Stimulated activated CD8-positive, alpha-beta memory T cell treated with anti-CD3 and anti-CD28 coated beads, Interleukin-15, amount 100 ng/mL, for 24 hours (primary cell): ENCODE measurements at regions not wholly inside any gene's neighbourhood (a gene's known extent, or its start where the extent isn't known, plus 50 kb on each side); places are given as distances from the start of the nearest gene placed in this dataset.

ENCODE experiments used
- DNase-seq: peaks from one replicate; pipeline ENCODE4 v3.0.0-alpha.2; 2020; ENCODE audit warnings: low read depth

DNA sequence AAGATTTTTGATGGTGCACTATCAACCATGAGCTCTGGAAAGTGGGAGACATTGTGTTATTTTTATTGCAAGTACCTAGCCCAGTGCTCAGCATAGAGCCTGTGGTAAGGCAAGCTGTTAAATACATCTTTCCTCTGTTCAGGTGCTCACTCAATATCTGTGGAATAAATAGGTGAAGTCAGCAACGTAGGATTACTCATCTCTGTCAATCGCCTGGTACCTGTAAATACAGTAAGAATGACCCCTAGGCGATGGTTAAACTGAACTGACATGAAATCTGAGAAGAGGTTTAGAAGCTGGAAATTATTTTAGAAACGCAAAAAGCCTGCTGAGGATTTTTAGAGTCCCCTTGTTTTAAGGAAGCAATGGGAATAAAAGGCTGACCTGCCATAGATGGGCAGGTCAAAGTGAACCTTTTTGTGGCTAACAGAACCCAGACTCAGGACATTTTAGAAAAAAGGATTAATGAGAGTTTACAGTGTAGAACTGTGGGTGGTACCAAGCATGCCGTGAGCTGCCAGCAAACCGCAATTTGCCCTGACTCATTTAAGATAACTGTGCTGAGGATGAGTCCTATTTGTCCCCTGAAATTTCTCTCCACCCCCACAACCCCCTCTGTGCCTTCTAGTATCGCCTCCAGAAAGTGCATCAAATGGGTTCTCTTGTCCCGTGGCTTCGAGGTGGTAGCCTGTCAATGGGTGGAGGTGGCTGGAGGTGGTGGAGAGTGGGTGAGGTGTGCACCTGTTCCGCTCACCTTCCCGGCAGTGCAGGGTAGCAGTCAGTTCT, 375.1 kb downstream of the MED10 start:
- DNase-seq, result no peak

DNA sequence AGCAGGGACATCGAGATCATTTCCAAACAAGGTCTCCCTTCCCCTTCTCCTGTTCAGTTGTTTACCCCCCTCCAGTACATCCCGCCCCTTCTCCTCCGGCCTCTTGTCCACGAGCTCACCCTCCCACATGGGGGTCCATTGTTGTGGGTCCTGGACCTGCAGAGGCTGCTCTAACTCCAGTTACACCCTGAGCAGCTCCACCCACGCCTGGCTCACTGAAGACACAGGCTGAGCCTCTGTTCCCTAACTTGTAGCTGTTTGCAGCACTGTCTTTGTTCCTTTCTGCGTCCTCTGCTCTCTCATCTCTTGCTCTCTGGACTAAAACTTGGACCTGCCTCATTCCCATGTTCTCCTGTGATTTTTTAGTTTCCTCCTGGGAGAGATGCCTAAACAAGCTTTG, 377.5 kb downstream of the MED10 start:
- no peak for DNase-seq

DNA sequence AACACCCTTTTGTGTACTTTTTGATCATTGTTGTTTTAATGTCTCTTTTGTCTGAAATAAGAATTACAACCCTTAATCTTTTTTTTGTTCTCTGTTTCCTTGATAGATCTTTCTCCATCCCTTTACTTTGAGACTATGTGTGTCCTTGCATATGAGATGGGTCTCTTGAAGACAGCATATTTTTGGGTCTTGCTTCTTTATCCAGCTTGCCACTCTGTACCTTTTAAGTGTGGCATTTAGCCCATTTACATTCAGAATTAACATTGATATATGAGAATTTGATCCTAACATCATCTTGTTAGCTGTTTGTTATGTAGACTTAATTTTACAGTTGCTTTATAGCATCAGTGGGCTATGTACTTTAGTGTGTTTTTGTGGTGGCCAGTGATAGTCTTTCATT, 382.5 kb downstream of the MED10 start:
- no peak for DNase-seq

DNA sequence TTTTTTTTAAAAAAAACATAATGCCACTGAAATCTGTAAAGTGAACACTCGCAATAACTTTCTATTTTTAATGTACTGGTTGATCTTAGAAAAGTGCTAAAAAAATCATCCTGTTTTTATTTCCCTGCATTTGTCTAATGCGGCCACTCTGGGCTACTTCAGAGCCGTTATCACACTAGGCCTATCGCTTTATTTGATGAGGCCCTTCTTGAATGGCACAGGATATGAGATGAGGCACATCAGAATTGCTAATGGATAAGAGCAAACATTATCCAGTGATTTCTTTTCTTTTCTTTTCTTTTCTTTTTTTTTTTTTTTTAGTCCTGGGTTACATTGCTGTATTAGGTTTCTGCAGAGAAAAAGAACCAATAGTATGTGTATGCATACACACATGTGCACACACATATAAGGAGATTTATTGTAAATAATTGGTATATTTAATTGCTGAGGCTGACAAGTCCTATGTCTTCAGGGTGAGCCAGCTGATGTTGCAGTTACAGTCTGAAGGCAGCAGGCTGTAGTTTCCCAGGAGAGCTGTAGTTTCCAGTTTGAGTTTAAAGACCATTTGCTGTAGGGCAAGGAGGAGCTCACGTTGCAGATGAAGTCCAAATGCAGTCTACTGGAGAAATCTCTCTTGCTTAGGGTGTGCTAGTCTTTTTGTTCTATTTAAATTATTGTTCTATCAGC, 391.7 kb downstream of the MED10 start:
- DNase-seq, result no peak

DNA sequence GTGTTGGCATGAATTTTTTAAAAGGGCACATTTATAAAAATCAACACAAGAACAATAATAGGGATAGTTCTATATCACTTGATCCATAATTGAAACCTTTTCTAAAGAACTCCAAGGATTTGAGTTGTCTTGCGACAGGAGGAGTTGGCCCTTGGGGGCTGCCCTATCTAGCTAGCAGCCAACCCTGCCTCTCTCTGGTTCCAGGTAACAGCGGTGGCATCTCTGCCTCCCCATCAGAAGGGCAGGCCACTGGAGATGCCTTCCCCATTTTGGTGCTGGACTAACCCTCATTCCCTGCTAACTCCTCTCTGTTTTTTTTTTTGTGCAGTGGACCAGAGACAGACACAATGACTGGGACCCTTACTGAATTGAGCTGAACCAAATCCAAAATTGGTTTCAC, 393.0 kb downstream of the MED10 start:
- DNase-seq, result no peak

DNA sequence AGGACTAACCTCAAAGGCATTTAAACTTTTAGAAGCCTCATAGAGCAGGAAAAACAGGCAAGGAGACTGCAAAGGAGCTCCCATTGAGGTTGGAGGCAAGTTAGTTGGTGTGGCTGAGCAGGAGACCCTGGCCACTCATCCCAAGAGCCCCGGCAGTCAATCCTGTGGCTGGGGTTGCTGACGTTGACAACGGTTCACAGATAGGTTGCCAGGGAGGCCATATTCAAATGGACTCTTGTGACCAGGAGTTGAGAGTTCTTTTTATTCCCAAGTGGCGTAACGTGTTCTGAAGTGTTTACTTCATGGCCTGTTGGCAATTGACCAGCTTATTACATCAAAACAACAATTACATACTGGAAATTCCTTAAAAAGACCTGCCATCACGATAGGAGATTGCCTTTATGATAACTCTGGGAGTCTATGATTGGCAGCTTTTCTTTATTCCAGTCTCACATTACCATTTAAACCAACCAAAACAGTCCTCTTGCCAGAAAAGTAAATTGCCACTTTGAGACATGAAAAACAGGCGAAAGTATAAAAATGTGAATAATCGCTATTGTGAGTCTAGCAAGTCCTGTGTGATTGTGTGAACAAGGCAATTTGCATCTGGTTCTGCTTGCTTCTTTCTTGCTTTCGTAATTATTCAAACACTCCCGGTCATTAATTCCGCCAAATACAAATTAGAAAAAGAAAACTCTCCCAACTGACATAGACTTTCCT, 394.9 kb downstream of the MED10 start:
- no peak for DNase-seq

DNA sequence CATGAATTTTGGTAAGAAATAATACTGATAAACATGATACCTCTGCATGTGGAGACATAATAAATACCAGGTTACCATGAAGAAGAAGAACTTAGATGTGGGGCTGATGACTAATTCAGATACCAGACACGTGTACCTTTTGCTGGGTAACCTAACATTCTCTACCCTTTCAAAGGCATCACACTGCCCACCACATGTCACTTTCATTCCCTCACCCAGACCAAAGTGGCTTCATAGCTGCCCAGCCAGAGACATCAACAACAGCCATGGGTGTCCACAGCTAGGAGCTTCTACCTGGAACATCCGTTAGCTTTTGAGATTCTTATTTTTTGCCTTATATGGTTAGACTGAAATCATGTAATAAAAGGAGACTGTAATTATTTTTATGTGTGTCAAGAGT, 396.8 kb downstream of the MED10 start:
- DNase-seq, result no peak

DNA sequence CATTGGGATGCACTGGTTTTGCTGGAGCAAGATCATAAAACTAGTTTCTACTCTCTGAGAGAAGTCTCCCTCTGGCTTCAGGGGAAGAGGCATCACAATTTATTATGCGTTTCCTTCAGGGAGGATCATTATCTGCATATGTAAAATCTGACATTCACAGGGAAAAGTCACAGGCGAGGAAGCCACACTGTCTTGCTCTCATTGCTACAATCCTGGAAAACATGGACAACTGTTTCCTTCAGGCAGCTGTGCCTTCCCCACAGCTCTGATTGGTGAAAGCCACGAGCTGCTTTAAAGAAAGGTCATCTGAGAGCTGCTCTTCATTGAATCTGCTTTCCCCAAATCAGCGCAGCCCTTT, 397.8 kb downstream of the MED10 start:
- no peak for DNase-seq

DNA sequence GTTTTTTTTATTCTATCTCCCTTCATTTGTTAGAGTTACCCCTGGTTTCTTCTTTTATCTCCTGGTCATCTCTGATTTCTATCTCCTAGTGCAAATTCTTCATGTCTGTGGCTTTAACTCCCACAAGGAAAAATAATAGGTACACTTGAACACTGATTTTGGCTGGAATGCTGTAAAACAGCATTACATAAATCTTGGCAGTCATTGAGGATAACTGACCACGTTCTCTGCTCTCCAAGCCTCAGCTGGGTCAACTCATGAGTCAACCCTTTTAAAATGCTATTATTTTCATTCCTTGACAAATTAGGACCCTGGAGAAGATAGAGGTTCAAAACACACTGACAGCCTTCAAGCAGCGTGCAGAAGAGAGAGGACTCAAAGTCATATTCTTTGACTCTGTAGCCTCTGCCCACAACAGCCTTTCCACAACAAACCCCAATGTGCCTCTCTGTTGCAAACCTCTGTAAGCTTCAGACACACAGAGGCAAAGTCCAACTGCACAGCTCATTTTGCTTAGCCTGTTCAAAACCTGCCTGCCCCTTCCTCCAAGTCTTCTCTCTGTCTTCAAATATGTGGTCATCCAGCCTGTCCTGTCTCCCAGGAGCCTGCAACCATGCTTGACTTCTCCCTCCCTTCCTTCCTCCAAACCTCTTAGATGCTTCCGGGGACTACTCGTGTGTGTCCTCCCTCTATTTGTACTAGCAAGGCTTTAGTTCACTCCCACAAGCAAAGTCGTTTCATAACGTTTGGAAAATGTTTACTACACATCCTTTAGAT, 398.4 kb downstream of the MED10 start:
- no peak for DNase-seq

DNA sequence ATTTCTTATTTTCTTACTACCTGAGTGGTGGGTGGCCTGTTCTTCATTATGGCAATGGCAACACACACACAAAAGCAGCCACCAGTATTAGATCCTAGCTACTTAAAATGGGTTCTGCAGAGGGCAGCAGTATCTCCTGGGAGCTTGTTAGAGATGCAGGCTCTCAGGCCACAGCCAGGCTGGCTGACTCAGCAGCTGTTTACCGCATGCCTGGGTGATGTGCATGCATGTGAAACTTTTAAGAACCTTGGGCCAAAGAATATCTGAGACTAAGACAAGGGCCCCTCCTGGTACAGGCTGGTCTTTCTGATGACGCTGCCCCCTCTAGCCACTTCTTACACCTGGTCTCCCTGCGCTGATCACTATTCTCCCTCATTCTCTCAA, 399.0 kb downstream of the MED10 start:
- no peak for DNase-seq

DNA sequence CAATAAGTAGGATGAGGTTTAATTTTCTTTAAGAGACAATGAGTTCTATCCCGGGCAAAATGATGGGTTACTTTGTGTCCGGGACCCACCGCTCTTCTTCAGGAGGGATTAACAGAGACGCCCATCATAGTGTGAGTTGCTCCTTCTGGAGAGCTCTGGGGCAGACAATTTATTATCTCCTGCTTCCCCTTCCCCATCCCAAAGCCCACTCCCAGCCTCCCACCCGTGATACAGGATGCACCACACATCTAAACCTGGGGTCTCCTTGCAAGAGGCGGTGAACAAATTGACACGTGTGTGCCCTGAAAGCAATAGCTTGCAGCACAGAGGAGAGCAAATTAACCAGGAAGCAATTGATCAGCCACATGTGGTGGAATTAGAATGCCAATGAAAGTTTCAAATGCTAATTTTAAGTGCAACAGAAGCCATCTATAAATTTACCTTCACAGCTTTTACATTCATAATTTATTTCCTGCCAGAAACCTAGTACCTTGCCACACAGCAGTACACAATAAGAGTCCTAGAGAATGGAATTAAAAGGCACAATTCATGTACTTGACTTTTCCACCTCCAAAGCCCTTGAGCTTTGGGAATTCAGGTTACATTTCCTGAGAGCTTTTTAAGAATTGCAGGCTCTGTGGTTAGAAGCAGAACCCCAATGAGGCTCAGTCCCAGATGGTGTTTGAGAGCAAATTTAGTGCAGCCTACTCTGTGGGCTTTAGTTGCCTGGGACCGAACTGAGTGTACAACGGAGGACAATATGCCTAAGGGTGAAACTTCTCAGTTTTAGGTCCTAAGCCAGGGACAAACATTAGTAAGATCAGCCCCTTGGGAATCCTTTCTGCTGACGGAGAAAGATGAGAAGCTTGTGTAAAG, 399.6 kb downstream of the MED10 start:
- no peak for DNase-seq

DNA sequence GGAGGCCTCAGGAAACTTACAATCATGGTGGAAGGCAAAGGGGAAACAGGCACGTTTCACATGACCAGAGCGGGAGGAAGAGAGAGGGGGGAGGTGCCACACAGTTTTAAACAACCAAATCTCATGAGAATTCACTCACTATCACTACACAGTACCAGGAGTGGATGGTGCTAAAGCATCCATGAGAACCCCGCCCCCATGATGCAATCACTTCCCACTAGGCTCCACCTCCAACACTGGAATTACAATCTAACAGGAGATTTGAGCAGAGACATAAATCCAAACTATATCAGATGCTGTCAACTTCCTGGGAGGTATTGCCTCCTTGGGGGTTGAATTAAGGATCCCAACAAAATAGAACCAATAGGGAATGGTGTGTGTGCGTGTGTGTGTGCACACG, 407.1 kb downstream of the MED10 start:
- DNase-seq, result no peak

DNA sequence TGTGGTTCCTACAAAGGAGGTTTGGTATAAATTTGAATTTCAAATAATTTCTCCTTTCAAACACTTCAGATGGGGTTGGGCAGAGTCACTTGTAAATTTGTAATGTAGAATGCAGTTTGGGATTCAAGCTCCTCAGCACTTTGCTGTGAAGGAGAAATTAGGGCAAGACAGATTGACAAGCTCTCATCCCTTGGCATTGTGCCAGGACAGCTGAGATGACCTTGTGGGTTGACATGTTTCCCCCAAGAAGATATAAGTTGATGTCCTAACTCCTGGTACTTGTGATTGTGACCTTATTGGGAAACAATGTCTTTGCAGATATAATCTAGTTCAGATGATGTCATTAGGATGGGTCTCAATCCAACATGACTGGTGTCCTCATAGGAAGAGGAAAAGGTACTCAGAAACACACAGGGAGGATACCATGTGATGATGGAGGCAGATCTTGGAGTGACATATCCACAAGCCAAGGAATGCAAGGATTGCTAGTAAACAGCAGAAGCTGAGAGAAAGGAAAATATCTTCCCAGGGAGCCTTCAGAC, 408.3 kb downstream of the MED10 start:
- DNase-seq, result no peak

DNA sequence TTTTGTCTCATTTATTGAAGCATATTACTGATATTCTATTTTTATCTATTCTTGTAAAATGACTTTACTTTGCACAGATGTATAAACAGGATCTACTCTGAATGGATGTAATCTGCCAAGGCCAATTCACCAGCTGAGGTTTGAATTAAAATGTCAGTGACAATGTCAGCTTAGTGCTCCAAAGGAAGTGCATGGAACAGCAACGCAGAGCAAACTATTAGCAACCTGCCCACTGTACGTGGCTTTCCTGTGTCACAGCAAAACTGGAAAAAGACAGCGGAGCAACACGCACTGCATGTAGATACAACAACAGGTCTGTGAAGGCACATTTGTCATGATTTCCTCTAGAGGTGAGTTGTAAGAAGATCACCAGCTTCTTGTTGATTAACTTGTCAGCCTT, 409.4 kb downstream of the MED10 start:
- DNase-seq, result no peak

DNA sequence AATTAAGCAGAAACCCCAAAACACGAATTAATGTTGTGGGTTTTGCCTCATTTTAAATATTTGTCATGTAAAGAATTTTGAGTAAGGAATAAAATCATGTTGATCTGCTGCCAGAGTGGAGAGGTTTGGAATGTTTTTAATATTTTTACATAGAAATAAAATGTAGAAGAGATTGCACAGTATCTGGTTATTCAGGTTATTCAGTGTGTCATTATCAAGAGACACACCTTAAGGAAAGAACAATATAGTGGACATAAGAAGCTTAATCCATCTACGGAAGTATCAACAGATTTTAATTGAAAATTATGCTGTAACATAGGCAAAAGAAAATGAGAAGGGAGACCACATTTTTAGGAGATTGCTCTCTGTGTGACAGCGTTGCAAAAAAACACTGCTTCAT, 410.4 kb downstream of the MED10 start:
- DNase-seq, result no peak

DNA sequence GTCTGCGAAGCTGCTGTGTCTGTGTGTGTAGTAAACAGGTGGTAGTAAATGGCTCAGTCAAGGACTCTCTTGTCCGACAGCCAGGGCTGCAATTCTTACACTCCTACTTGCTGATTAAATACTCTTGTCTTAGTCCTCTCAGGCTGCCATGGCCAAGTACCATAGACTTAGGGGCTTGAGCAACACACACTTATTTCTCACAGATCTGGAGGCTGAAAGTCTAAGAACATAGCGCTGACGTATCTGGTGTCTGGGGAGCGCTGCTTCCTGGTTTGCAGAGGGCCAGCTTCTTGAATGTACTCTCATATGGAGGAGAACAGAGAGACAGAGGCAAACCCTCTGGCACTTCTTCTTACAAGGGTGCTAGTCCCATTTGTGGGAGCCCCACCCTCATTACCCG, 411.0 kb downstream of the MED10 start:
- no peak for DNase-seq

DNA sequence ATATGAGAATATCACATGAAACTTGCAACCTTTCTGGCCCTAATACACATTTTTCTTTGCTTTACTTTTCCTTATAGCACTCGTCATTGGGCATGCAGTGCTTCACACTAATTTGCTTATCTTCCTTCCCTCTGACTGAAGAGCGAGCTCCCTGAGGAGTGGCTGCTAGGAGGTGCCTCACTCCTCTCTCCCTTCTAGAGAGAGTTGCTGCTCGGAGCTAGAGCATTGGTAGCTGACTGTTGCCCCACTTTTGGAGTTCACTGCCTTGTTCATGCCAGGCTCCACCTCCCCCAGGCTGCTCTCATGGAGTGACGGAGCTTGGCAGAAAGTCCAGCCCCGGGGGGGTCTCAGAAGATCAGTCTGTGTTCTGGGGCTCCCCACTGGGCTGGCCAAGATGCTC, 413.2 kb downstream of the MED10 start:
- DNase-seq, result no peak

DNA sequence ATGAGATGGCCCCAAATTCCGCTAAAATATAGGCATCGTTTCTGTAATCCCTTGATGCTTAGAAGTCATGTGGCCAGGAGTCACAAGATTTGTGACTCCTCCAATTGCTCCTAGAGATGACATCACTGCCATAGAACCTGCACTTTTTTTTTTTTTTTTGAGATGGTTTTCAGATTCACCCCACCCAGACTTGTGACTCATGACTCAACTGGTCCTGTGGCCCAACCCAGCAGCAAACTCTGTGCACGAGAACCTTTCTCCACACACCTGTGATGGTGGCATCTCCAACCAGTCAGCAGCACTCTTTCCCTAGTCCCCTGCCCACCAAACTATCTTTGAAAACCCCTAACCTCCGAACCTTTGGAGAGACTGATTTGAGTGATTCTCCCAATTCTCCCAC, 414.0 kb downstream of the MED10 start:
- DNase-seq, result no peak

DNA sequence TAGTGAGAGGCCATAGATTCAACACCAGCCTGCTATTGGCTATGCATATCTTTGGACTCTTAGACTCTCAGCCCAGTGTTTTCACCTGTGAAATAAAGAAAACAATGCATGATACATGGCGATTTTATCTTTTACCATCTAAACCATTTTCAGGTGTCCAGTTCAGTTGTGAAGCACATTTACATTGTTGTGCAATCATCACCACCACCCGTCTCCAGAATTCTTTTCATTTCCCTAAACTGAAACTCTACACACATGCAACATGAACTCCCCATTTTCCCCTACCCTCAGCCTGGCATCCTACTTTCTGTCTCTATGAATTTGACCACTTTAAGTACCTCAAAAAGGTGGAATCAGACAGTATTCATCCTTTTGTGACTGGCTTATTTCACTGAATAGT, 420.6 kb downstream of the MED10 start:
- no peak for DNase-seq

DNA sequence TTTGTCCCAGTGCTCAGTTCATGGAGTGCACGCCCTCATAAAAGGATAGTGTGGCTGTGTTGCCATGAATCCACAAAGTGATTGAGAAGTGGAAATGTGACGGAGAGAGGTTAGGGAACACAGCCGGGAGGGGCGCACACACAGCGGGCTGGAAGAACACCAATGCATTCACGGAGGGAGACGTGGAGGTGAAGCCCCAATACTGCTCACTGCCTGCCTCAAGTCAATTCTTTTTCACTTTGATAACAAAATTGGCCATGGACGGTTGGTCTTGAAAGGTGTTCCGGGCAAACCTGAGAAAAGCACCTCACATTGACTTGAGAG, 424.1 kb downstream of the MED10 start:
- no peak for DNase-seq

DNA sequence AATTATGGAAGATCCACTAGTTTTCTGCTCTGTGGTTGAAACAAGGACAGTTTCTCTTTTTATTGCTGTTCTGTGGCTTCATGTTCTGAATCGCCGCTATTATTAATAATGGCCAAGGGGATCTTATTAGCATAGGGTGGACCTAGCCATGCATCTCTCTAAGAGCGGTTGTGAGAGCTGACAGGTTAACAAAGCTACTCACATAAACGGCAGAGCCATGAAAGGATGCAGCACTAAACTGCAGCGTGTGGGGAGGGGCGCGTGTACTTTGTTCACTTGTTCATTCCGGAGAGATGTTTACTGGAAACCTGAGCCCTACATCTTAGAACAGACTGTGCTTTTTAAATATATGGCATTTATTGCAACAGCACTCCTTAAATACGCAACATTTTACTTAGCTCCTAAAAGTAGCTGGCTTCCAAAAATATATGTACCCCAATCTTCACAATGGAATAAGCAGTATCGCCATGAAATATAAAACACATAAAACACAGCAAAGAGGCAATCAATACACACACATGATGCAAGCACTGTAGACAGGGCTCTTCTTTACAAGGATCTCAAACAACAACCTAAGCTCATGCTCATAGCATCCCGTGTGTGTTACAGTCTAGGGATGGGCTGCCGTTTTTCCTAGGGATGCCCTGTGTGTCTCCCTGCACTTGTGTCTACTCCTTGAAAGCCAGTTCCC, 424.6 kb downstream of the MED10 start:
- no peak for DNase-seq
